ENCODE measurements at regions not wholly inside any gene's neighbourhood (a gene's known extent, or its start where the extent isn't known, plus 50 kb on each side); places are given as distances from the start of the nearest gene placed in this dataset.

DNA sequence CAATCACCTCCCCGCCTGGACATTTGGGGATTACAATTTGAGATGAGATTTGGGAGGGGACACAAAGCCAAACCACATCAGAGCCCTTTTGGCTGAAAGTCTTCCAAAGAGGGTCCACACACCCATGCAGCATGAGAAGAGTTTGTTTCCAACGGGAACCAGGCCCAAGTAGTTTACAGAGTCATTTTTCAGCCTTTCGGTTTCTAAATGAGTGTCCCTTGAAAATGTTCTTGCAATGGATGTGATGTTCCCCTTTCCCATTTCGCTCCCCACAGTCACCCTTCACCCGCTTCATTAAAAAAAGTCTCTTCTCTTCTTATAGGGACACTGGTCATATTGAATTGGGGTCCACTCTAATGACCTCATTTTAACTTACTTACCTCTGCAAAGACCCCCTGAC lies 157.4 kb downstream of the ARL4C start:
- TF ChIP-seq GATA2 (IDR thresholded peaks at IDR 0.05; ENCODE audit: insufficient read depth, insufficient read length, low read depth, low read length) (no peak), EZH2 (IDR thresholded peaks at IDR 0.05; ENCODE audit: borderline replicate concordance, low read depth, low read length, severe bottlenecking) (no peak), JUN (IDR thresholded peaks at IDR 0.05; ENCODE audit: borderline replicate concordance, insufficient read depth, insufficient read length, low read depth) (no peak), POLR2AphosphoS5 (IDR thresholded peaks at IDR 0.05; ENCODE audit: insufficient read depth, low read depth, low read length) (no peak), FOS (IDR thresholded peaks at IDR 0.05; ENCODE audit: borderline replicate concordance, insufficient read depth, low read length) (no peak), MYC (IDR thresholded peaks at IDR 0.05; ENCODE audit: low read depth, low read length) (no peak), POLR2A (IDR thresholded peaks at IDR 0.05; ENCODE audit: low read depth, low read length) (no peak)
- TF ChIP-seq, protein P1, sequence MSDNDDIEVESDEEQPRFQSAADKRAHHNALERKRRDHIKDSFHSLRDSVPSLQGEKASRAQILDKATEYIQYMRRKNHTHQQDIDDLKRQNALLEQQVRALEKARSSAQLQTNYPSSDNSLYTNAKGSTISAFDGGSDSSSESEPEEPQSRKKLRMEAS (IDR thresholded peaks at IDR 0.05; ENCODE audit: insufficient read depth, insufficient read length), result no peak
- TF ChIP-seq, protein P2, sequence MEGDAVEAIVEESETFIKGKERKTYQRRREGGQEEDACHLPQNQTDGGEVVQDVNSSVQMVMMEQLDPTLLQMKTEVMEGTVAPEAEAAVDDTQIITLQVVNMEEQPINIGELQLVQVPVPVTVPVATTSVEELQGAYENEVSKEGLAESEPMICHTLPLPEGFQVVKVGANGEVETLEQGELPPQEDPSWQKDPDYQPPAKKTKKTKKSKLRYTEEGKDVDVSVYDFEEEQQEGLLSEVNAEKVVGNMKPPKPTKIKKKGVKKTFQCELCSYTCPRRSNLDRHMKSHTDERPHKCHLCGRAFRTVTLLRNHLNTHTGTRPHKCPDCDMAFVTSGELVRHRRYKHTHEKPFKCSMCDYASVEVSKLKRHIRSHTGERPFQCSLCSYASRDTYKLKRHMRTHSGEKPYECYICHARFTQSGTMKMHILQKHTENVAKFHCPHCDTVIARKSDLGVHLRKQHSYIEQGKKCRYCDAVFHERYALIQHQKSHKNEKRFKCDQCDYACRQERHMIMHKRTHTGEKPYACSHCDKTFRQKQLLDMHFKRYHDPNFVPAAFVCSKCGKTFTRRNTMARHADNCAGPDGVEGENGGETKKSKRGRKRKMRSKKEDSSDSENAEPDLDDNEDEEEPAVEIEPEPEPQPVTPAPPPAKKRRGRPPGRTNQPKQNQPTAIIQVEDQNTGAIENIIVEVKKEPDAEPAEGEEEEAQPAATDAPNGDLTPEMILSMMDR (IDR thresholded peaks at IDR 0.05; ENCODE audit: extremely low read depth in 1 of 2, insufficient read depth in 1 of 2, low read depth in 1 of 2, low read length in 2 of 2), result no peak
- Histone ChIP-seq H3K9ac (replicated peaks; ENCODE audit: extremely low read depth, insufficient read depth, low read length) (no peak overlapping the region), H4K20me1 (replicated peaks; ENCODE audit: control insufficient read depth, extremely low read depth, insufficient read depth, low read length) (no peaks in the 10 kb centered on the region), H3K36me3 (ENCODE audit: control insufficient read depth in 2 of 2, extremely low read depth in 1 of 2, insufficient read depth in 2 of 2, low read length in 2 of 2) (no peaks in the 10 kb centered on the region), H3K9me3 (replicated peaks; ENCODE audit: control insufficient read depth, insufficient read depth, low read length) (no peaks in the 10 kb centered on the region), H3K9me1 (replicated peaks; ENCODE audit: control insufficient read depth, extremely low read depth, insufficient read depth, low read length) (no peaks in the 10 kb centered on the region), H3K79me2 (ENCODE audit: control insufficient read depth, insufficient read depth, low read length) (no peaks in the 10 kb centered on the region), H2AFZ (ENCODE audit: low read depth, low read length) (no peak overlapping the region), H3K4me1 (ENCODE audit: control insufficient read depth, extremely low read depth, insufficient read depth, low read length) (no peaks in the 10 kb centered on the region), H3K27me3 (ENCODE audit: control insufficient read depth in 2 of 2, insufficient read depth in 2 of 2, low read length in 2 of 2) (no peaks in the 10 kb centered on the region), H3K4me2 (ENCODE audit: insufficient read depth, low read length) (no peak overlapping the region), H3K4me3 (replicated peaks in 1 of 3; ENCODE audit: insufficient read depth in 1 of 3, low read depth in 1 of 3, low read length in 3 of 3) (no peak overlapping the region), H3K27ac (ENCODE audit: insufficient read depth, low read depth, low read length) (no peak overlapping the region)
- CTCF ChIA-PET, result no interaction called here
- intact Hi-C loops (cut with micrococcal nuclease), result no loop called here
- POLR2A ChIA-PET, result no interaction called here
- no peak for FAIRE-seq
- no peak for DNase-seq (ENCODE audit: low read depth, low spot score)
- dilution Hi-C loops (cut with MboI; ENCODE audit: extremely low pct_ligation_motif_present, low sequenced_read_pairs), result no loop called here
- BruUV-seq (replicated peaks), result no TSS peak
